Chondrocyte (in vitro differentiated cells): ENCODE measurements at regions not wholly inside any gene's neighbourhood (a gene's known extent, or its start where the extent isn't known, plus 50 kb on each side); places are given as distances from the start of the nearest gene placed in this dataset.

Experiments used
- DNase-seq: peaks from one replicate; pipeline ENCODE4 v3.0.0; 2021; ENCODE audit warnings: mixed read lengths, low spot score
- H3K27ac Mint-ChIP-seq: one replicate; pipeline ENCODE4 v1.8.0; 2021; ENCODE audit warnings: mild to moderate bottlenecking, moderate library complexity, mixed read lengths; ENCODE audit not compliant: unreplicated experiment
- H3K27me3 Mint-ChIP-seq: 2 replicates; pipeline ENCODE4 v1.8.0; 2021; ENCODE audit warnings: low read depth, mixed read lengths
- H3K36me3 Mint-ChIP-seq: 2 replicates; pipeline ENCODE4 v1.8.0; 2021; ENCODE audit warnings: low read depth, mixed read lengths
- H3K4me1 Mint-ChIP-seq: 2 replicates; pipeline ENCODE4 v1.8.0; 2021; ENCODE audit warnings: low read depth, mild to moderate bottlenecking, mixed read lengths
- H3K4me3 Mint-ChIP-seq: one replicate; pipeline ENCODE4 v1.8.0; 2021; ENCODE audit warnings: mild to moderate bottlenecking, moderate library complexity, mixed read lengths; ENCODE audit not compliant: unreplicated experiment
- H3K9me3 Mint-ChIP-seq: 2 replicates; pipeline ENCODE4 v1.8.0; 2021; ENCODE audit warnings: low read depth, mixed read lengths
- CTCF ChIP-seq: fragments of 200-600 bp; sonication (generic); IDR thresholded peaks from 2 replicates; pipeline ENCODE4 v1.5.0; 2021; ENCODE audit warnings: antibody characterized with exemption, mild to moderate bottlenecking, moderate library complexity

DNA sequence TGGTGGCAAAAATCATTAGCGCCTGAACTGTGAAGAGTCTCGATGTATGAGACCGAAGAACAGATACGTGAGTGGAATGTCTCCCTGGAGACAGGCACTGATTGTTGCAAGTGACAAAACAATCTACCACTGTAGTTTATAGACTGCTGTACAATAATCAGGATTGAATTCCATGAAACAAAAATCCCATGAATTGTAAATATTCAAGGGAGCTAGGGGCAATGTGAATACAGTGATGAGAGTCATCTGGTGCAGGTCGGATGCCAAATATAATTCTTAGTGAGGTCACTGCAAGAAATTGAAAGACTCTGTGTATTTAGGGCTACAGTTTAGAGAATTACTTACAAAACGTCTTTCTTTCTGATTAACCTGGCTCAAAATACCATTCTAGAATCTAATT, 594.4 kb upstream of the VSTM2A start:
- no peaks in the 10 kb centered on the region for H3K4me1 Mint-ChIP-seq
- no peak for DNase-seq
- no peak overlapping the region for H3K27ac Mint-ChIP-seq
- H3K4me3 Mint-ChIP-seq: no peak overlapping the region
- H3K36me3 Mint-ChIP-seq: no peaks in the 10 kb centered on the region
- no peak for TF ChIP-seq CTCF
- no peaks in the 10 kb centered on the region for H3K27me3 Mint-ChIP-seq
- H3K9me3 Mint-ChIP-seq: peaks cover 3% of the 10 kb centered on the region

DNA sequence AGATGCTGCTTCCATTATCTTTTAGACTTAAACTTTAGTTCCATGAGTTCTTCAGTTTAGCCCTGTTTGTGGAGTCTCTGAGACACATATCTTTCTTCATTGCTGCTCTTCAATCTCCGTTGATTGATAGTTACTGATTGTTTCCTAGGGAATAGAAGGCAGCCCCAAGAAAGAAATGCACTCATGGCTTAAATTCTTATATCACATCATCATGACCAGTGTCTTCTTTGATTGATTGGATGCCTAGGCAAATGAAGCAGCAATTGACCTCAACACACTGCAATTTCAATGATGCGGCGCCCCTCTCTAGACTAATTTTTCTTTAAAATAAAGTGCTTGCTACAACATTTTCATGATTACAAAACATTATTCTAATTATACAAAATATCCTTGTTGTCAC, 576.5 kb upstream of the VSTM2A start:
- H3K27ac Mint-ChIP-seq: no peak overlapping the region
- DNase-seq: no peak
- peaks cover 16% of the 10 kb centered on the region for H3K9me3 Mint-ChIP-seq
- no peaks in the 10 kb centered on the region for H3K4me1 Mint-ChIP-seq
- no peaks in the 10 kb centered on the region for H3K27me3 Mint-ChIP-seq
- no peaks in the 10 kb centered on the region for H3K36me3 Mint-ChIP-seq
- H3K4me3 Mint-ChIP-seq: no peak overlapping the region
- TF ChIP-seq CTCF: no peak

GRCh38 chr7:53983480-53983879, 558.7 kb upstream of the VSTM2A start:
- H3K36me3 Mint-ChIP-seq: no peaks in the 10 kb centered on the region
- no peaks in the 10 kb centered on the region for H3K4me1 Mint-ChIP-seq
- H3K27me3 Mint-ChIP-seq: no peaks in the 10 kb centered on the region
- no peak overlapping the region for H3K4me3 Mint-ChIP-seq
- peaks cover 5% of the 10 kb centered on the region for H3K9me3 Mint-ChIP-seq
- no peak for TF ChIP-seq CTCF
- no peak overlapping the region for H3K27ac Mint-ChIP-seq
- DNase-seq: no peak

GRCh38 chr7:53984776-53985175, 557.4 kb upstream of the VSTM2A start:
- no peak for TF ChIP-seq CTCF
- H3K27ac Mint-ChIP-seq: no peak overlapping the region
- H3K4me3 Mint-ChIP-seq: no peak overlapping the region

DNA sequence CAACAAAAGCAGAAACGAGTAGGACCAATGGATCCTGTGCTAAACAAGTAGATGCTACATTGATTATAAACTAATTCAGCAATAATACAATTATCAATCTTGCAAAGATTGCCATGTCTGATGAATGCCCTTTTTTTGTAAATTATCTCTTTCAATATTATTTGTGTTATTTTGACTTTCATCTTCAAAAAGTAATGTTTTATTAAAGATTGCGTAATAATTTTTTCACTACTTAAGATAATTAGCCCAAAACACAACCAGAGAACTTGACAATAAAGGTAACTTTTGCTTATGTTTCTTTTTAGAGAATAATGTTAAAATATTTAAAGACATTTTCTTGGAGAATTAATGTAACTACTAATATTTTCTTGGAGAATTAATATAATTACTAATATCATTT, 553.8 kb upstream of the VSTM2A start:
- H3K4me3 Mint-ChIP-seq: no peak overlapping the region
- H3K27me3 Mint-ChIP-seq: no peaks in the 10 kb centered on the region
- peaks cover 5% of the 10 kb centered on the region for H3K9me3 Mint-ChIP-seq
- no peak overlapping the region for H3K27ac Mint-ChIP-seq
- no peaks in the 10 kb centered on the region for H3K36me3 Mint-ChIP-seq
- DNase-seq: no peak
- no peaks in the 10 kb centered on the region for H3K4me1 Mint-ChIP-seq
- TF ChIP-seq CTCF: no peak

More at GRCh38 chr7:53984776-53985175, 557.4 kb upstream of the VSTM2A start:
- no peaks in the 10 kb centered on the region for H3K4me1 Mint-ChIP-seq
- no peak for DNase-seq
- H3K36me3 Mint-ChIP-seq: no peaks in the 10 kb centered on the region
- H3K9me3 Mint-ChIP-seq: peaks cover 5% of the 10 kb centered on the region
- H3K27me3 Mint-ChIP-seq: no peaks in the 10 kb centered on the region
